Stomach (tissue), 8 donors: ENCODE measurements at regions not wholly inside any gene's neighbourhood (a gene's known extent, or its start where the extent isn't known, plus 50 kb on each side); places are given as distances from the start of the nearest gene placed in this dataset.

Source experiments
- DNase-seq, 2 donors: peaks; one replicate each; pipeline versions ENCODE4 v3.0.0 to v3.0.0-alpha.2; 2013 to 2019
- H3K27ac ChIP-seq, 5 donors: fragments of 200-600 bp in 4 of 5; sonication (generic) in 4 of 5; one replicate each; pipeline ENCODE4 v1.5.1; 2013 to 2019; ENCODE audit warnings: mild to moderate bottlenecking in 1 of 5, moderate library complexity in 1 of 5
- H3K27me3 ChIP-seq, 3 donors: fragments of 200-600 bp; sonication (generic); one replicate each; pipeline ENCODE4 v1.5.1; 2017 to 2019; ENCODE audit warnings: mixed run types in 1 of 3
- H3K36me3 ChIP-seq, 4 donors: fragments of 200-600 bp; sonication (generic); 1 replicate in 3 of 4; 2 replicates in 1 of 4; pipeline ENCODE4 v1.5.1; 2016 to 2019
- H3K4me1 ChIP-seq, 4 donors: fragments of 200-600 bp; sonication (generic); one replicate each; pipeline ENCODE4 v1.5.1; 2016 to 2019
- H3K4me3 ChIP-seq, 4 donors: fragments of 200-600 bp; sonication (generic) in 3 of 4; one replicate each; pipeline ENCODE4 v1.5.1; 2016 to 2019; ENCODE audit warnings: mild to moderate bottlenecking in 1 of 4
- H3K9me3 ChIP-seq, 4 donors: fragments of 200-600 bp; sonication (generic); one replicate each; pipeline ENCODE4 v1.5.1; 2016 to 2019
- EP300 ChIP-seq: sonication (generic); formaldehyde crosslinking; IDR thresholded peaks from one replicate; pipeline ENCODE4 v1.6.1; 2017; ENCODE audit warnings: antibody characterized with exemption
- POLR2A ChIP-seq, 4 donors: fragments of 450-650 bp; IDR thresholded peaks; one replicate each; pipeline ENCODE4 v1.6.1; 2016; ENCODE audit warnings: antibody characterized with exemption in 4 of 4, control low read depth in 2 of 4, mild to moderate bottlenecking in 1 of 4, moderate library complexity in 1 of 4
- POLR2AphosphoS5 ChIP-seq, 3 donors: sonication (generic); formaldehyde crosslinking; IDR thresholded peaks; one replicate each; pipeline ENCODE4 v1.6.1; 2016; ENCODE audit warnings: antibody characterized with exemption in 3 of 3
- WGBS, 5 donors: extraction: QIAGEN DNeasy Blood & Tissue Kit in 3 of 5; methylation state at CpG; one replicate each; pipeline versions ENCODE4 v1.1.5 to v1.1.7; 2013 to 2018; 5-methylcytosine and 5-hydroxymethylcytosine counted together
- intact Hi-C: fragments of 100-400 bp; cut with DNase I; formaldehyde crosslinking; loops from one replicate; pipeline ENCODE4 v1.15.1; 2023; ENCODE audit warnings: low total_unique reads
- TF ChIP-seq, protein P1 (sequence below), 7 experiments: fragments of 450-650 bp in 4 of 7; fragments of 200-600 bp in 3 of 7; sonication (generic) in 3 of 7; IDR thresholded peaks; one replicate each; pipeline ENCODE4 v1.5.1; 2016 to 2019; ENCODE audit warnings: antibody characterized with exemption in 7 of 7, control low read depth in 2 of 7, mild to moderate bottlenecking in 1 of 7
- donor health status: healthy with polysubstance abuse.
- donor health status: Bipolar disorder and iron deficiency.
- donor health status: healthy.

- intact Hi-C loops: no loop called here
- Histone ChIP-seq H3K36me3 (no peaks in the 10 kb centered on the region), H3K4me3 (no peak overlapping the region), H3K4me1 (peaks cover 7 to 34% (median 17%) of the 10 kb centered on the region in 4 donors), H3K9me3 (no peaks in the 10 kb centered on the region), H3K27ac (no peak overlapping the region), H3K27me3 (peaks cover 0 to 8% (median 0%) of the 10 kb centered on the region in 3 donors)
- DNase-seq: no peak
- WGBS, 5 donors: 77 to 90% (median 90%) methylated on average over 10 to 12 of the region's 12 CpGs
- TF ChIP-seq EP300: no peak
Observed at GRCh38 chr17:72574675-72575510, 454.1 kb downstream of the SOX9 start.

- Histone ChIP-seq H3K27me3 (peaks cover 0 to 8% (median 0%) of the 10 kb centered on the region in 3 donors), H3K9me3 (no peaks in the 10 kb centered on the region), H3K27ac (no peak overlapping the region), H3K4me3 (no peak overlapping the region), H3K36me3 (no peaks in the 10 kb centered on the region), H3K4me1 (peaks cover 11 to 37% (median 24%) of the 10 kb centered on the region in 4 donors)
- DNase-seq: no peak
- WGBS, 5 donors: 72 to 82% (median 75%) methylated on average over 8 of the region's 8 CpGs
- intact Hi-C loops: no loop called here
- TF ChIP-seq, protein P1, sequence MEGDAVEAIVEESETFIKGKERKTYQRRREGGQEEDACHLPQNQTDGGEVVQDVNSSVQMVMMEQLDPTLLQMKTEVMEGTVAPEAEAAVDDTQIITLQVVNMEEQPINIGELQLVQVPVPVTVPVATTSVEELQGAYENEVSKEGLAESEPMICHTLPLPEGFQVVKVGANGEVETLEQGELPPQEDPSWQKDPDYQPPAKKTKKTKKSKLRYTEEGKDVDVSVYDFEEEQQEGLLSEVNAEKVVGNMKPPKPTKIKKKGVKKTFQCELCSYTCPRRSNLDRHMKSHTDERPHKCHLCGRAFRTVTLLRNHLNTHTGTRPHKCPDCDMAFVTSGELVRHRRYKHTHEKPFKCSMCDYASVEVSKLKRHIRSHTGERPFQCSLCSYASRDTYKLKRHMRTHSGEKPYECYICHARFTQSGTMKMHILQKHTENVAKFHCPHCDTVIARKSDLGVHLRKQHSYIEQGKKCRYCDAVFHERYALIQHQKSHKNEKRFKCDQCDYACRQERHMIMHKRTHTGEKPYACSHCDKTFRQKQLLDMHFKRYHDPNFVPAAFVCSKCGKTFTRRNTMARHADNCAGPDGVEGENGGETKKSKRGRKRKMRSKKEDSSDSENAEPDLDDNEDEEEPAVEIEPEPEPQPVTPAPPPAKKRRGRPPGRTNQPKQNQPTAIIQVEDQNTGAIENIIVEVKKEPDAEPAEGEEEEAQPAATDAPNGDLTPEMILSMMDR (IDR thresholded peaks at IDR 0.05): no peak
- TF ChIP-seq POLR2A (IDR thresholded peaks at IDR 0.05) (no peak), EP300 (no peak), POLR2AphosphoS5 (IDR thresholded peaks at IDR 0.05) (no peak)
Observed at GRCh38 chr17:72575542-72576233, 454.9 kb downstream of the SOX9 start.

DNA sequence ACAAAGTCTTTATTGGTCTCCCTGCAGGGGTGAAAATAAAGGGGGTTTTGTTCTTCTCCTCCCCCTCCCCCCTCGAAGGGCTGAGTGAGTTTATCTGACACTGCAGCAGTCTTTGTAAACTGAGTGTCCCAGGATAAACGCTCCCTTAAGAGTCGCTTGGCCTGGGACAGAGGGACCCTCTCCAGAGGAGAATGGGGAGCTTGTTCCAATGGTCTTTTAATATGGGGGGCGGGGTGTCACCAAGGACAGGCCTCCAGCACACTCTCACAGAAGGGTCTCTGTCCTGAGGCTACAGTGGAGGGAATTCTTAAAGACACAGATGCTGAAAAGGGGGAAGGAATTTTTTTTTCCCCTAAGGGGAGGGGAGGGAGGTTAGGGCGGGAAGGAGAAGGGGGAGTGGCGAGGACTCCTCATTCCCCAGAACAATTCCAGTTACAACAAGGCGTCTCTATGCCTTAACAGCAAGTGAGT, 455.5 kb downstream of the SOX9 start:
- no peaks in the 10 kb centered on the region for H3K36me3 ChIP-seq
- peak in 1 of 2 donors; percentile 53 for DNase-seq
- TF ChIP-seq POLR2AphosphoS5 (IDR thresholded peaks at IDR 0.05) (no peak), POLR2A (IDR thresholded peaks at IDR 0.05) (no peak), EP300 (no peak)
- TF ChIP-seq, protein P1 (IDR thresholded peaks at IDR 0.05): no peak
- H3K27ac ChIP-seq: no peak overlapping the region
- no peak overlapping the region for H3K4me3 ChIP-seq
- no peaks in the 10 kb centered on the region for H3K9me3 ChIP-seq
- intact Hi-C loops: no loop called here
- H3K4me1 ChIP-seq: peaks cover 16 to 42% (median 30%) of the 10 kb centered on the region in 4 donors
- WGBS, 5 donors: 35 to 59% (median 52%) methylated on average over 7 of the region's 7 CpGs
- H3K27me3 ChIP-seq: peaks cover 0 to 8% (median 0%) of the 10 kb centered on the region in 3 donors

DNA sequence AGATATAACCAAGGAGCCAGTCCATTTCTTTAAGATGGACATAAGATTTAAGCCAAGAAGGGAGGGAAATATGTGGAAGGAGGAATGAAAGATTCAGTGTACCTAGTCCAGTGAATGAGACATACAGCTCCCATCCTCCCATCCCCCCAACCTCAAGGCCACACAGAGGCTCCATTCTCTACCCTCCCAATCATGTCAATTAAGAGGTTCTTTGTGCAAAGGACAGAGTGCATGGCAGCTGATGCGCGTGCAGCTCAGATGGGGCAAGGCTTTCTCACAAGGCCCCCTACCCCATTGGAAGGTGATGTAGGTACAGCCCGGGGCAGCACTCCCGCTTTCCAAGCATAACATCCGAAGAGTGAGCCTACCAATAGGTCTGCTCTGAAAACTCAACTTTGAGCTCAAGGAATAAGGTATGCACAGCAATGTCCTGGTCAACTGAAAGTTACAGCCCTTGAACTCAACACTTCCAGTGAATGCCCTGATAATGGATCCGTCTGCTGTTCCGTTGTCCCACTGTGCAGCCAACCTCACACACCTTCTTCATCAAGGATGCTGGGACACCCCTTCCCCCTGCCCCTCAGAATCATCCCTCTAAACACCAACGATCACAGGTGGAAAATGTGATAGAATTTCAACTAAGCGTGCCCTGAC, 458.1 kb downstream of the SOX9 start:
- intact Hi-C loops: no loop called here
- Histone ChIP-seq H3K36me3 (no peaks in the 10 kb centered on the region), H3K4me3 (no peak overlapping the region), H3K9me3 (no peaks in the 10 kb centered on the region), H3K27me3 (peaks cover 0 to 8% (median 0%) of the 10 kb centered on the region in 3 donors), H3K27ac (peak overlapping the region in 3 of 5 donors; percentile 74 to 77 (median 75)), H3K4me1 (peaks cover 18 to 51% (median 32%) of the 10 kb centered on the region in 4 donors)
- TF ChIP-seq POLR2A (IDR thresholded peaks at IDR 0.05) (no peak), POLR2AphosphoS5 (IDR thresholded peaks at IDR 0.05) (no peak), EP300 (no peak)
- TF ChIP-seq, protein P1 (IDR thresholded peaks at IDR 0.05): no peak
- DNase-seq: no peak
- 89 to 97% (median 94%) methylated on average over 6 to 9 of the region's 9 CpGs for WGBS, 5 donors
